HG02884 (cell line): ENCODE measurements at regions not wholly inside any gene's neighbourhood (a gene's known extent, or its start where the extent isn't known, plus 50 kb on each side); places are given as distances from the start of the nearest gene placed in this dataset.
"Not testable (repeated sequence)": the region's sequence is repeated elsewhere in the genome, so short reads cannot be mapped to it uniquely, and the experiment has no call there.

ENCODE experiments used
- ATAC-seq: cut with Tn5 transposase; IDR thresholded peaks from one replicate; pipeline ENCODE4 v1.9.1; 2021; ENCODE audit warnings: mild to moderate bottlenecking, moderate library complexity; ENCODE audit not compliant: unreplicated experiment

GRCh38 chr15:46880791-46881190 is 836.5 kb upstream of the SEMA6D start:
- ATAC-seq, result no peak

DNA sequence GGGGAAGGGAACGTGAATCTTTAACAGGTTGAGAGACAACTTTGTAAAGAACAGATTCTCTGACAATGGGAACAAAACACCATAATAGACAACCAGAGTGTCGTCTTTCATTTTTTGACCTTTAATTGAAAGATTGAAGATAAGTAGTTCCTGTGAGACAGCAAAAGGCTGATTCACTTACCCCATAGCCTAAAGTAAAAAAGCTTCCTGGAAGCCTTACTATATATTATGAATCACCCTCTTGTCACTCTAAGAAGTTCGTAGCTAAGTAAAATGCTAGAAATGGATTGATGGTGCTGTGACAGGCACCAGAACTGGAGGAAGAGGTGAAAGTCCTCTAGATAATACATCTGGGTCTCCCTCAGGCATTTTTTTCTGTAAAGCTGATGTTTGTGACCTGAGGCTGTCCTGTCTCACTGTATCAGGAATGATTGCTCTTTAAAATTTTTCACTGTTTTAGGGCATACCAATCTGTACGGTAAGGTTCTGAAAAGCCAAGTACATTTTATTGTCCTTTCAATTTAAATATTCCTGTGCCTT is 824.6 kb upstream of the SEMA6D start:
- no peak for ATAC-seq

DNA sequence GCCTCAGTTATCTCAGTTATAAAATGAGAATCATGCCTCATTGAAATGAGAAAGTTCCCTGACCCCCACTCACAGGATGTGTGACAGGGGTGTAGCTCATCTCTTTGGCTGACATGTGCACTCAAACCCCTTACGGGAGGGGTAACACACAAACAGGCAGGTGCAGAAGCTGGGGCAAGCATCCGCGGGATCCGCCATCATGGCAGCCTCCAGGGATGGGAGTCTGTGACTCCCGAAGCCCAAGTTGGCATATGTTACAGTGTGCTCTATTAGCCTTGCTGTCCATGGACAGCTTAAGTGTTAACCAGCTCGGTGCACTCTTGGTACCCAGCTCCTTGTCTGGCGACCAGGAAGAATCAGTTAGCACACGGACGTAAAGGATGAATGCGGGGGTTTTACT is 822.7 kb upstream of the SEMA6D start:
- ATAC-seq, result no peak

DNA sequence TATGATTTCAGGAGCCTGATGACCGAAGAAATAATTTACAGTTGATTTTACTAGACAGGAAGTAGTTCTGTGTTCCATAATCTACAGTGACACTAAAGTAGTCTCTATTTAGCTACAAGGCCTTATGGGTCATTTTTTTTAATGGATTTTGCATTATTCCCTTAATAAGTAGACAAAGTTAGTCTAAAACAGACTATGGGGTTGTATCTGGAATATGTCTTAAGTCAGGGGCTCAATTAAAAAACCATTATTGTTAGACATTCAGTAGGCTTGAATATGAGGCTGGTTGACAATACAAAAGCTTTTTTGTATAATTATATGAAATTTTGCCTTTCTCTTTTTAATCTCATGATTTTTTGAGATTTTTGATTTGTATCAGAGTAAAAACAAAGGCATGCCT is 820.0 kb upstream of the SEMA6D start:
- ATAC-seq, result no peak

DNA sequence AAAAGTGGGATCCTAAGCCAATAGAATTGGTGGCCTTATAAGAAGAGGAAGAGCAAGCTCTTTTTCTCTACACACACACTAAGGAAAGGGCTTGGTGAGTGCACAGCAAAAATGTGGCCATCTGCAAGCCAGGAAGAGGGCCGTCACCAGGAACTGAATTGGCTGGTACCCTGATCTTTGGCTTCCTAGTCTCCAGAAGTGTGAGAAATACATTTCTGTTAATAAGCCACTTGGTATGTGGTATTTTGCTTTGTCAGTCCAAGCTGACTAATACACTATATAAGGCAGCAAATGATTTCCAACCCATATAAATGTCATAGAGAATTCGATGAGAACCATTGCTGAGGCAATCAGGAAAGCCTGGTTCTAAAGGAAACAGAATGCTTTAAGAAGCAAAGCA is 816.3 kb upstream of the SEMA6D start:
- ATAC-seq, result no peak

- ATAC-seq, result no peak
Measured at GRCh38 chr15:46917721-46918252, 799.5 kb upstream of the SEMA6D start.

DNA sequence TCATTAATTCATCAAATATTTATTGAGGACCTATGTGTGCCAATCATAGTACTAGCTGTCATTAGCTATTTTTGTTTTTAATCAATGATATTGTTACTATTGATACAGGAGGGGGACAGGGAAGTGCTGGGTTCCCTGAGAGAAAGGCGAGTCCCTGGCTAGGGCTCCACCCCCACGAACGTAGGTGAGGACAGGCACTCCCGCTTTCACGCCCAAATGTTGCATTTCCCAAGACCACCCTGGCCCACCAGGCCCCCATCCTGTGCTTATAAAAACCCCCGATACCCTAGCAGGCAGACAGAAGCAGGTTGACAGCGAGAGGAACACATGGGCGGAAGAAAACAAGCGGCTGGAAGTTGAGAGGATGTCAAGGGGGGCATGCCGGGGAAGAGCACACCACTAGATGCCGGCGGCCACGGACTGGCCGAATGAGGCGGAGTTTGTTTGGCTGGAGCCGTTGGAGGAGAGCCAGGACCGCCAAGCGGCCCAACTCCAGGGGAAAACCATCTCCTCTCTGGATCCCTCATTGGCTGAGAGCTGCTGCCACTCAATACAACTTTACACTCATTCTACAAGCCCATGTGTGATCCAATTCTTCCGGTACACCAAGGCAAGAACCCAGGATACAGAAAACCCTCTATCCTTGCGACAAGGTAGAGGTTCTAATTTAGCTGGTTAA is 798.7 kb upstream of the SEMA6D start:
- ATAC-seq, result no peak

- no peak for ATAC-seq
Measured at GRCh38 chr15:46921891-46922290, 795.4 kb upstream of the SEMA6D start.

GRCh38 chr15:46930426-46930825 is 786.9 kb upstream of the SEMA6D start:
- no peak for ATAC-seq

DNA sequence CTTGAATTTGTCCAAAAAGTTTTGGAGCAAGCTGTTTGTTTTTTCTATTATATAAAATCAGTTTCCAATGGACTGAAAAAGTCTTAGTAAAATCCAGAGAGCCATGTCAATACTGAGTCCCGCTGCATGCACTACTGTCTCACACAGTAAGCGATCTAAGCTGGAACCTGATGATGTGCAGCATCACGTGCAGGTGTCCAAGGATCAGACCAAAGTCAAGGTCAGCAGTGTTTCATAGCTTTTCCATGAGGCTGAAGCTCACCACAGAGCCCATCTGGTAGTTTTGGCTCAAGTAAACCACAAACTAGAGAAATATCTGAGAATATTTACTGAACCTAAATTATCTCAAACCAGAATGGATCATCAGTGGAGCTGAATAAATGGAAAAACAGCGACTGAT is 784.0 kb upstream of the SEMA6D start:
- ATAC-seq, result no peak

- no peak for ATAC-seq
Measured at GRCh38 chr15:46934851-46935250, 782.5 kb upstream of the SEMA6D start.

- ATAC-seq, result no peak
Measured at GRCh38 chr15:46938169-46938568, 779.1 kb upstream of the SEMA6D start.

DNA sequence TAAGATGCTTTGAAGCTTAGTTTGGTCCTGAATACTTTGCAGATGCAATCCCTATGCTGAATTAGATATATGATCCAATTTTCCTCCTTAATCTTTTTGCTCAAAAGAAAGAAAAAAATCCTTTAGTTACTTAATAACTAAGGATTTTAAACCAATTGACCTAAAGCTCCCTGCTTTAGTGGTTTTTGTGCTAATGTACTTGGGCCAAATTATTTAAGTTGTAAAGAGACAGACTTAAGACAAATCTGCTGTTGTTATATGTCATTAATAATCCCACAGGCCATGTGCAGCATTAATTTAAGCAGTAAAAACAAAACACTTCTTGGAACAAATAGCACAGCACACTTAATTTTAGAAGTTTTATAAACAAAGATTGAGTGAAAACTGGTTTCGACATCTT is 776.1 kb upstream of the SEMA6D start:
- no peak for ATAC-seq

DNA sequence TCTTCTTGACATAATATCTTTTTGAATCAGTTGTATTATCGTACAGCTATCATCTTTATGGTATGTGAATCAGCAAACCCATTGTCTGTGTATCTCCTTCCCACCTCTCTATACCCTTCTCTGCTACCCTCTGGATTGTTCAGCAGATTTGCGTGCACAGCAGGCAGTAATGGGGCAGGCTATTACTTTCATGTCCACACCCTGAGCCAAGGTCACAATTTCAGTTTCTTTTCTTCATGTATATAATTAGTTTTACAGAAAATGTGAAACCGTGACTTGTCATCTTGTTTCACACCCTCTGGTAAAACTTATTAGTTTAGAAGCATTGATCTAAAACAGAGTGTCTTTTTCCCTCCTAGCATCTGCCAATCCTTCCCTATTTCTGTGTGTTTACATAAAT is 770.4 kb upstream of the SEMA6D start:
- ATAC-seq, result no peak

DNA sequence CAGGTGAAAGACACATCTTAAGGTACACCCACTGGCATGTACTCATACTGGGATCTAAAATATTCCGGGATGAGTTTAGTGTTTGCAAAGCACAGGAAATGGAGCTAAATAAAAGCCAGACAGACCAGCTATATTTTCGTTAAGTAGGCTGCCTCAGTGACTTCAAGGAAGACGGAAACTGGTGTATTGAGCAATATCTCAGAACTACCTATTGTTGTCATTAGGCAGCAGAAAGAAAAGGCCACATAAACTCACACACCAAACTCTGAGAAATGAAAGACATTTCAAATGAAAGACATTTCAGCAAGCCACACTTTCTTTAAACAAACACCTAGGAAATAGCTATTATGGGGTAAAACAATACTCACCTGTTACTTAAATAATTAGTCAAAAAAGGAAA is 761.7 kb upstream of the SEMA6D start:
- ATAC-seq, result no peak

DNA sequence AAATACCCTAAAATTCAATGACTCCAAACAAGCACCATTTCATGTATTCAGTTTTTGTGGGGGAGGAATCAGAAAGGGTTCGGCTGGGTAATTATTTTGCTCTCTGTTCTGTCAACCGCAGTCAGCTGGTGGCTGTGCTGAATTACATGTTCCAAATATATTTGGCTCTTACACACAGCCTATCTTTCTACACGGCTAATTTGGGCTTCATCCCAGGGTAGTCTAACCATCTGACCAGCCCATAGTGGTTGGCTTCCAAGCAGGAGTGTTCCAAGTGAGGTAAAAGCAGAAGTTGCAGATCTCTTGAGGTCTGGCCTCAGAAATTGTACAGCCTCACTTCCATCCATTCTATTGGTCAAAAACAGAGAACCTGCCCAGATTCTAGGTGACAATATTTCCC is 760.8 kb upstream of the SEMA6D start:
- ATAC-seq, result no peak

GRCh38 chr15:46956881-46957280 is 760.4 kb upstream of the SEMA6D start:
- no peak for ATAC-seq

DNA sequence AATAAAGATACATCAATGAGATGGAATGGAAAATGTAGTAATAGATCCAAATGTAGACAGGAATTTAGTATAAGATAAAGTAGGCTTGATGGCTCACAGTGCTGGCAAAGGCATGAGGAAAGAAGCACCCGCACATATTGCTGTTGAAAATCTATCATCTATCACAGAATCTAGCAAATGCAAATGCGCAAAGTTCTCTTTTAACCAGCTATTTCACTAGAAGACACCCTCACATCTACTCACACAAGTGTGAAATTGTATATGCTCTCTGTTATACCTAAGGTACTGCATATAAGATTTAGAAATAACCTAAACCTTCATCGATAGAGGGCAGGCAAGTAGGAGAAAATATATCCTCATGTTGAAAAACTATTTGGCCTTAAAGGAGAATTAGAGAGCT is 756.7 kb upstream of the SEMA6D start:
- no peak for ATAC-seq

GRCh38 chr15:46961795-46962194 is 755.5 kb upstream of the SEMA6D start:
- no peak for ATAC-seq

DNA sequence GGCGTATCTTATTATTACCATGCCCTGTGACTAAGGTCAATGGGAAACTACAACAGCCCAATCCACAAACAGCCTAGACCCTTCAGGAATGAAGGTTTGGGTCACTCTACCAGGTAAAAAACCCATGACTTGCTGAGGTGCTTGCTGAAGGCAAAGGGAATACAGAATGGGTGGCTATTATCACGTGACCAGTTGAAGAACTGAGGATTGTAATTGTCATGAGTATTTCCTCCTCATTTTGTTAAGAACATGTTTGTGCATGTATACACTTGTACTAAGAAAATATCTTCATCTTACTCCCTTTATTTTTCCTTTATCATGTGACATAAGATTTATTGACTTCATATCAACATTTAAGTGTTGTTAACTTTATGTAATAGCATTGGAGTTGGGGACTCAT is 729.2 kb upstream of the SEMA6D start:
- not testable (repeated sequence) for ATAC-seq

DNA sequence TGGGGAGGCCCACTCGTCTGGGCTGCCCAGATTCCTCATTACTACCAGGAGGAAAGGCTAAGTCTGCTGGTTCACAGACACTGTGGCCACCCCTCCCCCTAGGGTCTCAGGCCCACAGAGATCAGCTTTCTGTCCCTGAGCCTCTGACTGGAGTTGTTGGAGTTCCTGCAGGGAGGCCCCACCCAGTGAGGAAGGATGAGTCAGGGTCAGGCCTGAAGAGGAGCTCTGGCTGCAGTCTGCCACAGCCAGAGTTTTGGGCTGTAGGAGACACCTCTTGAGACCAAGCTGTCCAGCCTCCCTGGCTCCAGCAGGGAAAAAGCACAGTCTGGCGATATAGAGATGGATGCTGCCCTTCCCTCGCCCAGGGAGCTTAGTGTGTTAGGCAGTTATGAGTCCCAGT is 720.9 kb upstream of the SEMA6D start:
- ATAC-seq, result no peak

GRCh38 chr15:46997501-46997900 is 719.8 kb upstream of the SEMA6D start:
- ATAC-seq, result no peak

GRCh38 chr15:47003568-47003967 is 713.7 kb upstream of the SEMA6D start:
- no peak for ATAC-seq
